Ramos (cell line): ENCODE measurements at regions not wholly inside any gene's neighbourhood (a gene's known extent, or its start where the extent isn't known, plus 50 kb on each side); places are given as distances from the start of the nearest gene placed in this dataset.

Experiments used
- in situ Hi-C: fragments of 300-500 bp; cut with MboI; formaldehyde crosslinking; loops from one replicate; pipeline ENCODE4 v1.14.3; 2022; ENCODE audit warnings: low sequenced_read_pairs; ENCODE audit not compliant: unreplicated experiment

- in situ Hi-C loops = no loop called here
Observed at GRCh38 chr15:98400120-98400519, 248.2 kb upstream of the IGF1R start.

DNA sequence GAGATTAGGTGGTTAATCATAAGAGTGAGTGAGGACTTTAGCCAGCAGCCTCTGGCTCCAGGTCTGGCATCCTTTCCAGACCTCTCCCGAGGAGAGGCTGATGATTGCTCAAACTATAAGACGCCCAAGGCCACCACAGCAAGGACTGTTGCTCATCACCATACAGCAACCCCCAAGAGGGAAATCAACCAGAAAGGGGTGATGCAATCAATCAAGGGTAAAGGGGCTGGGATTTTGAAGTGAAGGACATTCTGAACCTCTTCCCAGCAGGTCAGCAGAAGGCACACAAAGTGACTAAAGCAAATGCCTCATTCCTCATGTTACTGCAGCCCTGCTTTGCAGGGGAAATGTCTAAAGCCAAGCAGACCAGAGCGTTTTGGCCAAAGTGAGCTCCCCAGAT is 247.3 kb upstream of the IGF1R start:
- in situ Hi-C loops = no loop called here

DNA sequence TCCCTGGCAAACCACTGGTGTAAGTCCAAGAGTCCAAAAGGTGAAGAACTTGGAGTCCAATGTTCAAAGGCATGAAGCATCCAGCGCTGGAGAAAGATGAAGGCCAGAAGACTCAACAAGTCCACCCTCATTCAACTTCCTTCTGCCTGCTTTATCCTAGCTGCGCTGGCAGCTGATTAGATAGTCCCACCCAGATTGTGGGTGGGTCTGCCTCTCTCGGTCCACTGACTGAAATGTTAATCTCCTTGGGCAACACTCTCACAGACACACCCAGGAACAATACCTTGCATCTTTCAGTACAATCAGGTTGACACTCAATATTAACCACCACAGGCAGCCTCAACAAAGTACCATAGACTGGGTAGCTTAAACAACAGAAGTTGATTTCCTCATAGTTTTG is 245.9 kb upstream of the IGF1R start:
- in situ Hi-C loops = no loop called here

DNA sequence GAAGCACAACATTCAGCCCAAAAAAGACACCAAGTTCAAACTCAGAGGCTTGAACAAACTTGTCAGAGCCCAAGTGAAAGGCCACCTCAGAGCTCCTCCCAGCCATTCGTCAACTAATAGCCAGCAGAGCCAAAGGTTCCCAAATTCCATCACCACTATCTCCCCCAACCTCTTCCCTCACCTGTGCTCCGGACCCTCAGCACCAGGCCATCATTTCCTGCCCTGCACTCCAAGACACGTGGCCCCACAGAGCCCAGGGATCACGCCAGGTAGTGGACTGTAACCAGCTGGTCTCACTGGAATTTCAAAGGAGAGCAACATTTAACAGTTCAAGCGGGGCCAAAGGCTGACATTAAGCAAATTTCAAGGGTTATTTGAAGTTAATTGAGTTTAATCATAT is 245.2 kb upstream of the IGF1R start:
- in situ Hi-C loops = no loop called here

DNA sequence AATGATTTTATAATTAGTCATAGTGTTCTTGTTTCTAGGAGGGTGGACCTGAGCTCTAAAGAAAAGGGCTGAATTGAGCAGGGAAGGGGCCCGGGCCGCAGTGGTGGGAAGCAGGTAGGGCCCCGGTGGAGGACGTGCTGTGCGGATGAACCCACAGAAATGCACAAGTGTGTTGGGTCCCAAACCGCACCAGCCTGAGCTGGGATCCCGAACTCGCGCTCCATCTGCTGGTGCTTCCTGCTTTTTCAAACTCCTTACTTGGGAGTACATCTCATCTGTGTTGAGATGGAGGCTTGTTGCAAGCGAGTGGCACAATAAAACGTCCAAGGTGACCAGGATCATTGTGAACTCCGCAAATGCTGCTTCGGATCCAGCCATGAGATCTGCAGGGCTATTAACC is 244.8 kb upstream of the IGF1R start:
- in situ Hi-C loops = no loop called here

GRCh38 chr15:98405013-98405412 is 243.3 kb upstream of the IGF1R start:
- in situ Hi-C loops = no loop called here

DNA sequence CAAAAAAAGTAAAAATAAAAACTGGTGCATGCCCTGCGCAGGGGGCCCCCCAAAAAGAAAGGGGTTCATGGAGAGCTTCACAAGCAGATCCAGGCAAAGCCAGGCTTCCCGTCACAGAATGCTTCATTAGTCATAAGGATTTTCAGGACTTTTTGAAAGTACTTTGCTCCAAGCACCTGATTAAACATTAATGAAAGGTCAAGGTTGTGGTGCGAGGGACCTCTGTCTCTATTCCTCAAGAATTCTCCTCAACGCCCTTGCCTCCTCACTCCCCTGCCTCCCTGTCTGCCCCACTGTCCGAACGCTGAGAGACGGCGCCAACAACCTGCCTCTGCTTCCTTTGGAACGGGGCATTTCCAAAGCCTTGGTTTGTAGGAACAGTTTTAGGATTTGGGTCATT is 240.1 kb upstream of the IGF1R start:
- in situ Hi-C loops = no loop called here

DNA sequence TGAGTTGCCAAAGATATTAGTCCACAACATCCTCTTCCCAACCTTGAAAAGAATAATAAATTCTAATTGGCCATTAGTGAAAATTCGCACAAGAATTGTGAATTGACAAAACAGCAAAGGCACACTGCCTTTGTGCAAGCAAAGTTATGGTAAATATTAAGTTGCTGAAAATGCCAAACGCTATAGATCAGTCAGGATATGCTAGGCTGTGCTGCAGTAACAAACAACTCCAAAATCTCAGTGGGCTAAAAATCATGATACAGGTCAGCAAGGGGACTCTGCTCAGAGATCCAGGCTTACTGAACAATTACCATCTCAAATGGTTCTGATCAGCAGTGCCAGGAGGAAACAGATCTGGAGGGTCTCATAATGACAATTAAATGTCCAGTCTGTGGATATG is 238.0 kb upstream of the IGF1R start:
- in situ Hi-C loops = loop anchor here (10.0 kb wide), 1 partner anchor 106 kb away; no protein-coding TSS in a partner anchor

- in situ Hi-C loops = loop anchor here (10.0 kb wide), 1 partner anchor 108 kb away; no protein-coding TSS in a partner anchor
Observed at GRCh38 chr15:98412852-98413251, 235.5 kb upstream of the IGF1R start.

- in situ Hi-C loops = loop anchor here (10.0 kb wide), 1 partner anchor 109 kb away; no protein-coding TSS in a partner anchor
Observed at GRCh38 chr15:98413933-98414546, 234.3 kb upstream of the IGF1R start.

DNA sequence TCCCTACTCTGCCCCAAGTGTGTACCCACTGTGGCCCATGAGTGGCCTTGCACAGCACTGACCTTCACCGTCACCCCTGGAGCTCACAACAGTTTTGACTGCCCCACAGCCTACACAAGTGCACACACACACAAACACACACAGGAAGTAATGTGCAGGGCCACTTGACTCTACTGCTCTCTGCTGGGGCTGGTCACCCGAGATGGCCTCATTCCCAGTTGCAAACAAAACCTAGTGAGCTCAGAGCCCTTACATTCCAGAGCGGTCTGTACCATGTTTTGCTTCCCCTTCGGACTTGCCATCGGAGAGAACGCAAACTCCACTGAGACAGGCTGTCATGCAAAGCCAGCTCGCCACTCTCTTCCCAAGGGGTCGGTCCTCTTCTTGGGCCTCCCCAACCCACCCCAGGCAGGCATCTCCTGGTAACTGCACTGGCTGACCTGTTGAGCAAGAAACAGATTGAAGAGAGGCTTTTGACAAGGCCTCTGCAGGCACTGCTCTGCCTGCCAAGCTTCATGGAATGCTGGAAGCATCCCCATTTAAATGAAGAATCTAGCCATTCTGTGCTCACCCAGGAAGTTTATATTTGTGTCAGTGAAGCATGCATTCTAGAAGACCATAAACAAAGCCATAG is 232.0 kb upstream of the IGF1R start:
- in situ Hi-C loops = loop anchor here (10.0 kb wide), 1 partner anchor 112 kb away; no protein-coding TSS in a partner anchor

- in situ Hi-C loops = loop anchor here (10.0 kb wide), 1 partner anchor 113 kb away; no protein-coding TSS in a partner anchor
Observed at GRCh38 chr15:98417346-98417745, 231.0 kb upstream of the IGF1R start.

- in situ Hi-C loops = loop anchor here (10.0 kb wide), 1 partner anchor 113 kb away; no protein-coding TSS in a partner anchor
Observed at GRCh38 chr15:98418122-98418521, 230.2 kb upstream of the IGF1R start.

- in situ Hi-C loops = loop anchor here (10.0 kb wide), 1 partner anchor 114 kb away; no protein-coding TSS in a partner anchor
Observed at GRCh38 chr15:98419173-98419780, 229.1 kb upstream of the IGF1R start.

DNA sequence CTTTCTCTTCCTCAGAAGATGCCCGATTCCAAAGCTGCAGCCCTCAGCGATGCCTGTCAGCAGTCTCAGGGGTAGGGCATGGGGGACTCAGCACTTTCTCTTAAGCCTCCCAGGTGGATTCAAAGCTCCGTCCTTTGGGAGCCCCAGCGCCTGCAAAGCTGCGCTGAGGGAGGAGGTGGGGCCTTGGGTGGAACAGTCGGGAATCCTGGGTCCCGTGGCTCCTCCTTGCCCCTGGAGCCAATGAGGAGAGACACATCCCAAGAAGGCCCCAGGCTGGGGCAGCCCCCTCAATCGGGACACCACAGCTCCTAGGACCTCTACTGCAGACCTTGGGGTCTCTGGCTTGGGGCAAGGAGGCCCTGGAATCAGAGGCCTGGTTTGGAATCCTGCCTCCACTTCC is 227.5 kb upstream of the IGF1R start:
- in situ Hi-C loops = no loop called here

DNA sequence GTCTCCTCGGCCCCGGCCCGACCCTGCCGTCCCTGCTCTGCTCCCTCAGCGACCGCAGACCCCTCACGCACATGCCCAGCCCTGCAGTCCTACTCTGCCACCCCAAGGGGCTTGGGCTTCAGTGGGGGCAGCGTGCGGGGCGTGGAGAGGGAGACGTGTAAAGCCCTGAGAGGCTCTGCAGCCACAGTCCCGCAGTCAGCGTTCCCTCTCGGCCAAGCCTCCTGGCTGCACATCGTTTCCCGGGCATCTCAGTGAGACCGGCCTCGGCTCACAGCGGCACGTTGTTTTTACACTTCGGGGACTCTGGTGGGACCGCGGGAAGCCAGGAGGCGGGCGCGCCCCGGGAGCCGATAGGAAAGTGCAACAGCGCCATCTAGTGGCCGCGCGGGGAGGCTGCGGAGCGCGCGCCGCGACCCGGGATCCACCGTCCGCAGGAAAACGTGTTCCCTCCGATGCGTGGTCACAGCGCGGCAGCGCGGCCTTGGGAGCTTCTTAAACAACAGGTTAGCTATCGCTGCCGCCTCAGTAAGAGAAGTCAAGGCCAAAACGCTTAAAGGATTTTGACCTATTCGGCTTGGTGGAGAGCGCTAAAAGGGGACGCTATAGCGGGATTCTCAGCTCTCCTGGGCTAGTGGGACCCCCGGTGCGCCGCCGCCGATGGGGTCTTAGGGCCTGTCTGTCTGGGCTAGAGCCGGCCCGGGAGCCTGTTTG is 226.8 kb upstream of the IGF1R start:
- in situ Hi-C loops = no loop called here

DNA sequence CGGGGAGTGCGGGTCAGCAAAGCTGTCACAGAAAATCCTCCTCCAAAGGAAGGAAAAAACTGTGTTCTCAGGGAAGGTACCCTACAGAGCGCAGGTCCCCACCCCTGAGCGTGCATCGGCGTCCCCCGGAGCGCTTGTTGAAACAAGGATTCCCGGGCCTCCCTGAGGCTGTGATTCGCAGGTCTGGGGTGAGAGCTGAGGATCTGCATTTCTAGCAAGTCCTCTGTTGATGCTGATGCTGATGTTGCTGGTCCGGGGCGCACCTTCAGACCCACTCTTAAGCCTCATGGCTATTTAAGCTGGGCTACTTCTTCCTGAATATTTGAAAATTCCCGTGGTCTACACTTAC is 226.2 kb upstream of the IGF1R start:
- in situ Hi-C loops = no loop called here

DNA sequence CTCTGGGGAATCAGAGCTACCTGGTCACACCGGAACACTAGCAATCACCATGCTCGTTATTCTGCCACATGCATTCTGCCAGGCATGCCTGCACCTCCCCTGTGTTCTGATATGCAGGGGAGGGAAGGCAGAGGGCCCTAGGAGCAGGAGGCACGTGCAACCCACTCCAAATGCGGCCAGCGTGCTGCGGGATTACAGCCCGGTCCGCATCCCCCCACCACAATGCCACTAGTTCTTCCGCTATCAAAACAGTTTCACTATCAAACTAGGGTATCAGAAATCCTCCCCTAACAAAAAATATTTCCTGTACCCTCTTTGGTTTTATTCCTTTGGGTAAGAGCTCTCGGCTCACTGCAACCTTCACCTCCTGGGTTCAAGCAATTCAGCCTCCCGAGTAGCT is 223.2 kb upstream of the IGF1R start:
- in situ Hi-C loops = no loop called here

DNA sequence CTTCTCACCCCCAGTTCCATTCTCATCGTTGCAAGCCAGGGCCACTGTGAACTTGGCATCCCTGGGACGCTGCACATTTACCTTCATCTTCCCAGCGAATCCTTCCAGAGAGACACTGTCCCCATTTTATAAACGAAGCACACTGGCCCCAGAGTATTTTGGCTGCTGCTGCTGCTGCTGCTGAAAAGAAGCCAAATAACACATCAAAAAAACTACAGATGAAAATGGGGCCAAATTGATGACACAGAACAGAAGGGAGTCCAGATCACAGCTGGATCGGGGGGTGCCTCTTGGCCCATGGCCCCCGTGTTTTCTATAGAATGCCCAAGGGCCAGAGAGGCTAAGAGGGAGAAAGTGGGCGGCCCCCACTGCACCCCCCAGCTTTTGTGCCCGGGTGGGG is 221.0 kb upstream of the IGF1R start:
- in situ Hi-C loops = no loop called here

- in situ Hi-C loops = no loop called here
Observed at GRCh38 chr15:98428253-98428989, 219.9 kb upstream of the IGF1R start.
